ENCODE measurements at regions not wholly inside any gene's neighbourhood (a gene's known extent, or its start where the extent isn't known, plus 50 kb on each side); places are given as distances from the start of the nearest gene placed in this dataset.

GRCh38 chr4:15130441-15130840 is 128.2 kb downstream of the CPEB2 start:
- no peak for DNase-seq

GRCh38 chr4:15131551-15131950 is 129.3 kb downstream of the CPEB2 start:
- DNase-seq, result no peak

GRCh38 chr4:15132739-15133138 is 130.5 kb downstream of the CPEB2 start:
- no peak for DNase-seq

- no peak for DNase-seq
Measured at GRCh38 chr4:15139599-15139998, 137.3 kb downstream of the CPEB2 start.

GRCh38 chr4:15142201-15142600 is 139.9 kb downstream of the CPEB2 start:
- no peak for DNase-seq

GRCh38 chr4:15143551-15143950 is 141.3 kb downstream of the CPEB2 start:
- DNase-seq, result no peak

GRCh38 chr4:15144249-15144966 is 142.1 kb downstream of the CPEB2 start:
- DNase-seq, result peak; percentile 5

GRCh38 chr4:15144967-15145295 is 142.7 kb downstream of the CPEB2 start:
- no peak for DNase-seq

- peak; percentile 77 for DNase-seq
Measured at GRCh38 chr4:15145709-15146108, 143.4 kb downstream of the CPEB2 start.

- DNase-seq, result no peak
Measured at GRCh38 chr4:15147714-15148113, 145.4 kb downstream of the CPEB2 start.

- DNase-seq, result no peak
Measured at GRCh38 chr4:15148199-15148598, 145.9 kb downstream of the CPEB2 start.

GRCh38 chr4:15148691-15149090 is 146.4 kb downstream of the CPEB2 start:
- no peak for DNase-seq

- DNase-seq, result no peak
Measured at GRCh38 chr4:15149234-15149838, 147.1 kb downstream of the CPEB2 start.

- DNase-seq, result peak; percentile 67
Measured at GRCh38 chr4:15149839-15150592, 147.7 kb downstream of the CPEB2 start.

GRCh38 chr4:15150631-15151030 is 148.3 kb downstream of the CPEB2 start:
- DNase-seq, result no peak

GRCh38 chr4:15151033-15151432 is 148.8 kb downstream of the CPEB2 start:
- DNase-seq, result no peak

- DNase-seq, result no peak
Measured at GRCh38 chr4:15153662-15154061, 151.4 kb downstream of the CPEB2 start.

GRCh38 chr4:15158406-15159091 is 156.3 kb downstream of the CPEB2 start:
- DNase-seq, result no peak

GRCh38 chr4:15159477-15160019 is 157.3 kb downstream of the CPEB2 start:
- no peak for DNase-seq

GRCh38 chr4:15161439-15161838 is 159.2 kb downstream of the CPEB2 start:
- DNase-seq, result no peak

- DNase-seq, result no peak
Measured at GRCh38 chr4:15162046-15162445, 159.8 kb downstream of the CPEB2 start.

GRCh38 chr4:15162465-15163283 is 160.4 kb downstream of the CPEB2 start:
- DNase-seq, result peak; percentile 11
